Suprapubic skin (tissue), 4 donors: ENCODE measurements at regions not wholly inside any gene's neighbourhood (a gene's known extent, or its start where the extent isn't known, plus 50 kb on each side); places are given as distances from the start of the nearest gene placed in this dataset.

ENCODE experiments used
- EP300 ChIP-seq: sonication (generic); formaldehyde crosslinking; IDR thresholded peaks from one replicate; pipeline ENCODE4 v1.6.1; 2017; ENCODE audit warnings: antibody characterized with exemption
- POLR2A ChIP-seq, 2 donors: fragments of 450-650 bp; IDR thresholded peaks; one replicate each; pipeline ENCODE4 v1.6.1; 2017; ENCODE audit warnings: antibody characterized with exemption in 2 of 2, mild to moderate bottlenecking in 2 of 2, moderate library complexity in 2 of 2
- POLR2AphosphoS5 ChIP-seq, 3 donors: sonication (generic); formaldehyde crosslinking; IDR thresholded peaks; one replicate each; pipeline ENCODE4 v1.6.1; 2017; ENCODE audit warnings: antibody characterized with exemption in 3 of 3
- TF ChIP-seq, protein P1 (sequence below), 2 donors: fragments of 200-600 bp in 1 of 2; fragments of 450-650 bp in 1 of 2; sonication (generic) in 1 of 2; IDR thresholded peaks; one replicate each; pipeline ENCODE4 v1.5.1; 2016 to 2019; ENCODE audit warnings: antibody characterized with exemption in 2 of 2, mild to moderate bottlenecking in 1 of 2, moderate library complexity in 1 of 2

DNA sequence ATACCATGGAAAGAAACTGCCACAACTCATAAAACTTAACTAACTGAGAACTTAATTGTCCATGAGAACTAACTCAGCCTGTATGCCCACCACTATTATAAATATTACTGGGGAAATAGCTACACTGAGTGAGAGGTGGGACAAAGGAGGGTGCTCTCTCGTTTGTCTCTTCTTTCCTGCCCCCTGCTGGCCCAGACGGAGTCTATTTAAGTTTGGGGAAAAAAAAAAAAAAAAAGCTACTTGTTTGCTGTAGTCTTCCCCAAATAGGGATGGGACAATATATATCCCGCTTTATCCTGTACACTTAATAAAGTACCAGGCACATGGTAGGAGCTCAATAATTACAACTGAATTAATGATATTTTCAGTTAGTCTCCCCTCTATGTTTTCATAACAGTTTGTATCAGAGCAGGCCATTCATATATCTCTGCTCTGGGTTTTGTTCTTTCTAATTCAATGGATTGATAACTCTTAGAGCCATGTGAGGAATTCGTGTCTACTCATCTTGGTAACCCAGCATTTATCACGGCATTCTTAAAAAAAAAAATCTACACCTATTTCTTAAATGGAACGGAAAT is 647.6 kb upstream of the PKDCC start:
- TF ChIP-seq, protein P1, sequence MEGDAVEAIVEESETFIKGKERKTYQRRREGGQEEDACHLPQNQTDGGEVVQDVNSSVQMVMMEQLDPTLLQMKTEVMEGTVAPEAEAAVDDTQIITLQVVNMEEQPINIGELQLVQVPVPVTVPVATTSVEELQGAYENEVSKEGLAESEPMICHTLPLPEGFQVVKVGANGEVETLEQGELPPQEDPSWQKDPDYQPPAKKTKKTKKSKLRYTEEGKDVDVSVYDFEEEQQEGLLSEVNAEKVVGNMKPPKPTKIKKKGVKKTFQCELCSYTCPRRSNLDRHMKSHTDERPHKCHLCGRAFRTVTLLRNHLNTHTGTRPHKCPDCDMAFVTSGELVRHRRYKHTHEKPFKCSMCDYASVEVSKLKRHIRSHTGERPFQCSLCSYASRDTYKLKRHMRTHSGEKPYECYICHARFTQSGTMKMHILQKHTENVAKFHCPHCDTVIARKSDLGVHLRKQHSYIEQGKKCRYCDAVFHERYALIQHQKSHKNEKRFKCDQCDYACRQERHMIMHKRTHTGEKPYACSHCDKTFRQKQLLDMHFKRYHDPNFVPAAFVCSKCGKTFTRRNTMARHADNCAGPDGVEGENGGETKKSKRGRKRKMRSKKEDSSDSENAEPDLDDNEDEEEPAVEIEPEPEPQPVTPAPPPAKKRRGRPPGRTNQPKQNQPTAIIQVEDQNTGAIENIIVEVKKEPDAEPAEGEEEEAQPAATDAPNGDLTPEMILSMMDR (IDR thresholded peaks at IDR 0.05), result no peak
- TF ChIP-seq POLR2A (IDR thresholded peaks at IDR 0.05), result no peak
- no peak for TF ChIP-seq POLR2AphosphoS5 (IDR thresholded peaks at IDR 0.05)
- no peak for TF ChIP-seq EP300
